ENCODE measurements at regions not wholly inside any gene's neighbourhood (a gene's known extent, or its start where the extent isn't known, plus 50 kb on each side); places are given as distances from the start of the nearest gene placed in this dataset.

DNA sequence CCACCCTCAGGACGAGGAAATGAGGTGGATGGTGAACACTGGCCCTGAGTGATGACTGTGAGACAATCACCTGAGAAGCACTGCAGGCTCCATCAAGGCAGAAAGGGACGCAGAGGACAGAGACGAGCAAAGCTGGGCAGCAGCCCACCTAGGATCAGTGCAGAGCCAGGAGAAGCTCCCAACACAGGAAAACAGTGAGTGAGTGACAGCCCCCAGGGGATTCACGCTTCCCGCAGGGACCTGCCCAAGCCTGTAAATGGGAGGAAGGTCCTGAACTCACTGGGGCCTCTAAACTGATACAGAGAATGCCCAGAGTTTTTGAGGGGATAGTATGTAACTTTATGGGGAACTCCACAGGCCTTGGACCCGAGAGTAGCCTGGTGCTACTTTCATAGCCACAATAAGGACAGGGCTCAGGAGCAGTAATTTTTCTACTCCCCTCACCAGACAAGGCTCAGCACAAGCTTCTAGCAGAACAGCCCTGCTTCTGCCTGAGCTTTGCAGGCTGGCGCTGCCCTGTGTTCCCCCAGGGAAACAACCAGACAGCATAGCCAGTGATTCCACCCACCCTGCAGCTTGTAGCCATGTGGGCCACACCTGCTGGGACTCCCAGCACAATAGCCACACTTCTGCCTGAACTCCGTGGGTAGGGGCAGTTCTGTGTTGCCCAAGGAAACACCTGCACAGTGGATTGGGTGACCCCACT is 708.4 kb downstream of the POM121L12 start:
- no peak for ATAC-seq
- POLR2A ChIA-PET, result no interaction called here

GRCh38 chr7:53744403-53744760 is 708.9 kb downstream of the POM121L12 start:
- Histone ChIP-seq H3K9ac (ENCODE audit: low read length) (no peak overlapping the region), H3K4me2 (ENCODE audit: low read length) (no peak overlapping the region), H3K9me2 (ENCODE audit: insufficient read depth) (no peaks in the 10 kb centered on the region), H3K9me3 (ENCODE audit: control insufficient read depth in 1 of 2, insufficient read depth in 1 of 2, low read depth in 1 of 2, low read length in 2 of 2) (peaks cover 4 to 23% of the 10 kb centered on the region in 2 experiments), H3K79me2 (ENCODE audit: insufficient read depth, low read length) (no peaks in the 10 kb centered on the region), H3K27me3 (ENCODE audit: insufficient read depth, low read length) (no peaks in the 10 kb centered on the region), H3K4me1 (ENCODE audit: control insufficient read depth in 1 of 2, insufficient read depth in 2 of 2, low read length in 2 of 2) (no peaks in the 10 kb centered on the region), H3K27ac (ENCODE audit: low read depth, low read length) (no peak overlapping the region), H4K20me1 (ENCODE audit: insufficient read depth) (no peaks in the 10 kb centered on the region), H3K4me3 (replicated peaks in 1 of 2; ENCODE audit: low read depth in 1 of 2, low read length in 2 of 2) (no peak overlapping the region), H2AFZ (ENCODE audit: low read depth, low read length, poor library complexity, severe bottlenecking) (no peak overlapping the region), H3K36me3 (ENCODE audit: control insufficient read depth in 1 of 2, insufficient read depth in 2 of 2, low read length in 2 of 2) (no peaks in the 10 kb centered on the region)
- BruUV-seq (replicated peaks), result no TSS peak
- no peak for ATAC-seq
- intact Hi-C loops (cut with micrococcal nuclease), result no loop called here
- ChIA-PET CTCF (no interaction called here), POLR2A (no interaction called here), RAD21 (ENCODE audit: low non-redundant PET in 1 of 2, low total read pairs in 2 of 2, uncharacterized antibody in 2 of 2, unreplicated experiment in 2 of 2) (no interaction called here)
- no peak for DNase-seq (ENCODE audit: low read depth, low spot score)
- TF ChIP-seq REST (IDR thresholded peaks at IDR 0.05; ENCODE audit: low read depth) (no peak), MAX (IDR thresholded peaks at IDR 0.05) (no peak), SIN3A (IDR thresholded peaks at IDR 0.05; ENCODE audit: low read depth) (no peak), EZH2 (IDR thresholded peaks at IDR 0.05) (no peak), EGR1 (IDR thresholded peaks at IDR 0.05; ENCODE audit: low read depth) (no peak), YY1 (IDR thresholded peaks at IDR 0.05; ENCODE audit: extremely low read depth, insufficient replicate concordance, low read depth, low read length) (no peak), FOSL1 (IDR thresholded peaks at IDR 0.05; ENCODE audit: low read depth) (no peak), POLR2A (IDR thresholded peaks at IDR 0.05; ENCODE audit: borderline replicate concordance, extremely low read depth, insufficient read depth, insufficient read length) (no peak), ELF1 (IDR thresholded peaks at IDR 0.05; ENCODE audit: borderline replicate concordance, low read depth) (no peak), CBX3 (IDR thresholded peaks at IDR 0.05; ENCODE audit: low read depth) (no peak)

More for the DNA sequence above, 708.4 kb downstream of the POM121L12 start:
- Histone ChIP-seq H3K27ac (ENCODE audit: low read depth, low read length) (no peak overlapping the region), H3K79me2 (ENCODE audit: insufficient read depth, low read length) (no peaks in the 10 kb centered on the region), H3K9ac (ENCODE audit: low read length) (no peak overlapping the region), H3K9me3 (ENCODE audit: control insufficient read depth in 1 of 2, insufficient read depth in 1 of 2, low read depth in 1 of 2, low read length in 2 of 2) (peaks cover 4 to 23% of the 10 kb centered on the region in 2 experiments), H3K4me2 (ENCODE audit: low read length) (no peak overlapping the region), H3K9me2 (ENCODE audit: insufficient read depth) (no peaks in the 10 kb centered on the region), H3K4me1 (ENCODE audit: control insufficient read depth in 1 of 2, insufficient read depth in 2 of 2, low read length in 2 of 2) (no peaks in the 10 kb centered on the region), H2AFZ (ENCODE audit: low read depth, low read length, poor library complexity, severe bottlenecking) (no peak overlapping the region), H3K36me3 (ENCODE audit: control insufficient read depth in 1 of 2, insufficient read depth in 2 of 2, low read length in 2 of 2) (no peaks in the 10 kb centered on the region), H4K20me1 (ENCODE audit: insufficient read depth) (no peaks in the 10 kb centered on the region), H3K4me3 (replicated peaks in 1 of 2; ENCODE audit: low read depth in 1 of 2, low read length in 2 of 2) (no peak overlapping the region), H3K27me3 (ENCODE audit: insufficient read depth, low read length) (no peaks in the 10 kb centered on the region)
- RAD21 ChIA-PET (ENCODE audit: low non-redundant PET in 1 of 2, low total read pairs in 2 of 2, uncharacterized antibody in 2 of 2, unreplicated experiment in 2 of 2), result no interaction called here
- CTCF ChIA-PET, result no interaction called here
- intact Hi-C loops (cut with micrococcal nuclease), result no loop called here
- no TSS peak for BruUV-seq (replicated peaks)
- DNase-seq (ENCODE audit: low read depth, low spot score), result no peak
- TF ChIP-seq RAD21 (IDR thresholded peaks at IDR 0.05; ENCODE audit: low read depth), result no peak
- no peak for TF ChIP-seq EGR1 (IDR thresholded peaks at IDR 0.05; ENCODE audit: low read depth)
- TF ChIP-seq JUND (IDR thresholded peaks at IDR 0.05), result no peak
- no peak for TF ChIP-seq ELF1 (IDR thresholded peaks at IDR 0.05; ENCODE audit: borderline replicate concordance, low read depth)
- TF ChIP-seq SRF (IDR thresholded peaks at IDR 0.05; ENCODE audit: low read depth), result no peak
- no peak for TF ChIP-seq CEBPB (IDR thresholded peaks at IDR 0.05; ENCODE audit: low read depth)
- TF ChIP-seq EZH2 (IDR thresholded peaks at IDR 0.05), result no peak
- no peak for TF ChIP-seq ZBTB33 (IDR thresholded peaks at IDR 0.05; ENCODE audit: extremely low read depth, insufficient replicate concordance, low read length)

Data from HCT116 (cell line).